Bronchial epithelial cell (primary cell): ENCODE measurements at regions not wholly inside any gene's neighbourhood (a gene's known extent, or its start where the extent isn't known, plus 50 kb on each side); places are given as distances from the start of the nearest gene placed in this dataset.

Source experiments
- DNase-seq: peaks from one replicate; pipeline ENCODE4 v3.0.0-alpha.2; 2010; ENCODE audit warnings: low read depth
- FAIRE-seq: peaks from 2 replicates; lab custom pipeline; 2011; peaks lifted over from hg19 to GRCh38; lab: Jason Lieb, UNC
- H3K27me3 ChIP-seq: 2 replicates; pipeline ENCODE4 v1.5.1; 2011; ENCODE audit warnings: low read length; ENCODE audit not compliant: control insufficient read depth, insufficient read depth
- H3K36me3 ChIP-seq: 2 replicates; pipeline ENCODE4 v1.5.1; 2011; ENCODE audit warnings: low read length; ENCODE audit not compliant: control insufficient read depth, insufficient read depth
- H3K4me3 ChIP-seq: 2 replicates; pipeline ENCODE4 v1.5.1; 2011; ENCODE audit warnings: mild to moderate bottlenecking, low read depth, low read length, control low read depth
- TF ChIP-seq, protein P1 (sequence below): IDR thresholded peaks from 2 replicates; pipeline ENCODE4 v1.5.1; 2011; ENCODE audit warnings: mild to moderate bottlenecking, moderate library complexity, low read length, control low read depth, inconsistent platforms; ENCODE audit not compliant: insufficient read depth, severe bottlenecking

DNA sequence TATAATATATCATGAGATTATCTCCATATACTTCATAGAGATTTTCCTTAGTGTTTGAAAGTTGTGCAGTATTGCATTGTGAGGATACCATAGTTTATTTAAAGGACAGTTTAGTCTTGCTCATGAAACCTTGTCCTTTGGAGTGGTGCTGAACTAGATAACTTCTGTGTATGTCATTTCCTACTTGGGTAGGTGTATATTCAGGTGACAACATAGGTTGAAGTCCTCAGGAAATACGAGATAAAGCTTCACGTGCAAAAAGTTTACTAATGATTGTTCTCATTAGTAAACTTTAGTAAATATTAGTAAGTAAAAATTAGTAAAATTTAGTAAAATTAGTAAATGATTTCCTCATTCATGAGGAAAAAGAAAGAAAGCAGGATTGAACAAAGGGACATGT, 521.3 kb upstream of the LRRC4C start:
- H3K4me3 ChIP-seq: no peak overlapping the region
- TF ChIP-seq, protein P1, sequence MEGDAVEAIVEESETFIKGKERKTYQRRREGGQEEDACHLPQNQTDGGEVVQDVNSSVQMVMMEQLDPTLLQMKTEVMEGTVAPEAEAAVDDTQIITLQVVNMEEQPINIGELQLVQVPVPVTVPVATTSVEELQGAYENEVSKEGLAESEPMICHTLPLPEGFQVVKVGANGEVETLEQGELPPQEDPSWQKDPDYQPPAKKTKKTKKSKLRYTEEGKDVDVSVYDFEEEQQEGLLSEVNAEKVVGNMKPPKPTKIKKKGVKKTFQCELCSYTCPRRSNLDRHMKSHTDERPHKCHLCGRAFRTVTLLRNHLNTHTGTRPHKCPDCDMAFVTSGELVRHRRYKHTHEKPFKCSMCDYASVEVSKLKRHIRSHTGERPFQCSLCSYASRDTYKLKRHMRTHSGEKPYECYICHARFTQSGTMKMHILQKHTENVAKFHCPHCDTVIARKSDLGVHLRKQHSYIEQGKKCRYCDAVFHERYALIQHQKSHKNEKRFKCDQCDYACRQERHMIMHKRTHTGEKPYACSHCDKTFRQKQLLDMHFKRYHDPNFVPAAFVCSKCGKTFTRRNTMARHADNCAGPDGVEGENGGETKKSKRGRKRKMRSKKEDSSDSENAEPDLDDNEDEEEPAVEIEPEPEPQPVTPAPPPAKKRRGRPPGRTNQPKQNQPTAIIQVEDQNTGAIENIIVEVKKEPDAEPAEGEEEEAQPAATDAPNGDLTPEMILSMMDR: no peak
- DNase-seq (no peak), FAIRE-seq (no peak)
- no peaks in the 10 kb centered on the region for H3K36me3 ChIP-seq
- H3K27me3 ChIP-seq: no peaks in the 10 kb centered on the region

DNA sequence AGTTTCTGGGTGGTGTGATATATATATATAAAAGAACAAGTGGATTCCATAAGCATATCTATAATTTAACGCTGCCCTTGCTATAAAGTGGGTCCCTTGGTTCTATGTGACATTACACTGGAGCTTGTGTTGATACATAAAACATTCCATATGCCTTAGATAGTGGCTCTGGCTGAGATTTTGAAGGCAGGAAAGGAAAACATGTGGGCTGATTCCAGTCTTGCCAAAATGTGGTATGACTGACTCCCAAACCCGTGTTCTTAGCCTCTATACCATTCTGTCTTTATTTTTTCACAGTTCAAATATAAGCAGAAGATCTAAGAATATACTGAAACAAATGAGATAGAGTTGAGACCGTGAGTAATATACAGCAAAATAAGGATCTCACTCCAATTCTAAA, 522.8 kb upstream of the LRRC4C start:
- TF ChIP-seq, protein P1: no peak
- FAIRE-seq (no peak), DNase-seq (no peak)
- H3K4me3 ChIP-seq: no peak overlapping the region
- no peaks in the 10 kb centered on the region for H3K27me3 ChIP-seq
- H3K36me3 ChIP-seq: no peaks in the 10 kb centered on the region

DNA sequence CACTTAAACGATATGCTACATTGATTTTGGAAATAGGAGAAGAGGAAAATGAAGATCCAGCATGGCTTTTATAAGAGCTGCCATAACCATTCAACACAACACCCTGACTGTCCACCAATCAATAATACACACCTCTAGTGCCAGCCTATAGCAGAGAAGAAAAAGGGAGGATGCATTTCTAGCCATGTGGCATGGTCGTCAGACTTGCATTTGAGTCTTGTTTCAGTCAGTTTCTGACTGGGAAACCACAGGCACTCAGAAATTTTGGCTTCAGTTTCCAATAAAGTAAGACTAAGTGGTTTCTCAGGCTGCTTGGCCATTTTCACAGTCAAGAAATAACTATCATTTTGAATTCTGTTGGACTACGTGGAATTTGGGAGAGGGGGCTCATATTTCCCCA, 523.5 kb upstream of the LRRC4C start:
- Histone ChIP-seq H3K4me3 (no peak overlapping the region), H3K27me3 (no peaks in the 10 kb centered on the region), H3K36me3 (no peaks in the 10 kb centered on the region)
- no peak for FAIRE-seq
- no peak for DNase-seq
- TF ChIP-seq, protein P1: no peak

DNA sequence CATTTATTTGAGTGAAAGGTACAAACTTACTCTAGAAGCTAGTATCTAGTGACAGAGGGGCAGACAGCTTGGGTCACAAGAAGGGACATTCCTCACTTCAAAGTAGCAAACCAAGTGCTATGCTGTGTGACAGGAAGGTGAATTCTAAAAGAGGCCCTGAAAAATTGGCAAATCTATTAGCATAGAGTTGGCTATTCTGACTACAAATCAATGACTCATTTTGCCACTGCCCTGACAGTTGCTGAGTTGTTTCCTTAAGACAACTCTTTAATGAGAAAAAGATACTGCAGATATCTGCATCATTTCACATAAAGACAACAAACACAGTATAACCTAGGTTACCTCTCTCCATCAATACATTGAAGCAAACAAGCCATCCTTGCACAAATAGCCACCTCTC, 524.0 kb upstream of the LRRC4C start:
- no peak overlapping the region for H3K4me3 ChIP-seq
- no peaks in the 10 kb centered on the region for H3K27me3 ChIP-seq
- no peak for FAIRE-seq
- no peaks in the 10 kb centered on the region for H3K36me3 ChIP-seq
- DNase-seq: peak; percentile 15
- TF ChIP-seq, protein P1: no peak

DNA sequence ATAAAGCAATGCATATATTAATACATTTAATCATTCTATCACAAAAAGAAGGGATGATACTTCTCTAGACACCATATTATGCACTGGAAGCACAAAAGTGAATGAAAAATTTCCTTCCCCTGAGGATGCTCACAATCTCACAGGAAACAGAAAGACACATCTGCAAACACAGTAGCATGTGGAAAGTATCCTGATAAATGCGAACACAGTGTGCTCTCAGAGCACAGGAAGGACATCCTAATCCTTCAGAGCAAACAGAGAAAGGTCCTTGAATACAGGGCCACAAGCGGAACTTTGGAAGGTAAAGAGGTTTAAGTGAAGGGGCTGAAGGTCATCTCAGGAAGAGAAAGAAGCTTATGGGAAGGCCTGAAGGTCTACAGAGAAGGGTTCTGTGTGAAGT, 524.6 kb upstream of the LRRC4C start:
- H3K27me3 ChIP-seq: no peaks in the 10 kb centered on the region
- TF ChIP-seq, protein P1: no peak
- FAIRE-seq (no peak), DNase-seq (no peak)
- no peak overlapping the region for H3K4me3 ChIP-seq
- no peaks in the 10 kb centered on the region for H3K36me3 ChIP-seq

DNA sequence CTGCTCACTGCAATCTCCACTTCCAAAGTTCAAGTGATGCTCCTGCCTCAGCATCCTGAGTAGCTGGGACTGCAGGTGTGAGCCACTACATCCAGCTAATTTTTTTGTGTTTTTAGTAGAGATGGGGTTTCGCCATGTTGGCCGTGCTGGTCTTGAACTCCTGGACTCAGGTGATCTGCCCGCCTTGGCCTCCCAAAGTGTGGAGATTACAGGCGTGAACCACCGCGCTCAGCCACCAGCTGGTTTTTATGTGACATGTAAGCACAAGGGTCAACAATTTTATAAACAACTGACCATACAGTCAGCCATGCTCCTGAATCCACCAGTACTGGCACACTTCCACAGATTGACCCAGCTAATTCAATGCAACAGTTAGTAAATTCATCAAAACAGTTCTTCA, 526.3 kb upstream of the LRRC4C start:
- Histone ChIP-seq H3K27me3 (no peaks in the 10 kb centered on the region), H3K36me3 (no peaks in the 10 kb centered on the region), H3K4me3 (no peak overlapping the region)
- no peak for FAIRE-seq
- TF ChIP-seq, protein P1: no peak
- no peak for DNase-seq
